Gastrocnemius medialis (tissue), 4 donors: ENCODE measurements at regions not wholly inside any gene's neighbourhood (a gene's known extent, or its start where the extent isn't known, plus 50 kb on each side); places are given as distances from the start of the nearest gene placed in this dataset.

Experiments
- ATAC-seq, 2 donors: fragments of 150-250 bp; one replicate each; pipeline ENCODE4 v1.9.1; 2016
- DNase-seq, 2 donors: peaks; one replicate each; pipeline ENCODE4 v3.0.0-alpha.2; 2019
- H3K27ac ChIP-seq, 4 donors: fragments of 200-600 bp; sonication (generic); 1 replicate in 1 of 4; 2 replicates in 3 of 4; pipeline ENCODE4 v1.5.1; 2016 to 2018; ENCODE audit warnings: mild to moderate bottlenecking in 2 of 4, moderate library complexity in 1 of 4
- H3K27me3 ChIP-seq, 3 donors: fragments of 200-600 bp; sonication (generic) in 2 of 3; 1 replicate in 1 of 3; 2 replicates in 2 of 3; pipeline versions ENCODE4 v1.5.1 to v1.6.0; 2016 to 2019; ENCODE audit warnings: mild to moderate bottlenecking in 1 of 3, moderate library complexity in 1 of 3
- H3K36me3 ChIP-seq, 2 donors: fragments of 200-600 bp; sonication (generic) in 1 of 2; one replicate each; pipeline ENCODE4 v1.5.1; 2017 to 2018
- H3K4me1 ChIP-seq, 2 donors: fragments of 200-600 bp; sonication (generic) in 1 of 2; one replicate each; pipeline ENCODE4 v1.5.1; 2016 to 2017; ENCODE audit warnings: mild to moderate bottlenecking in 2 of 2
- H3K4me3 ChIP-seq, 4 donors: fragments of 200-600 bp; sonication (generic) in 3 of 4; 1 replicate in 1 of 4; 2 replicates in 3 of 4; pipeline ENCODE4 v1.5.1; 2016 to 2019; ENCODE audit warnings: mild to moderate bottlenecking in 2 of 4
- H3K9me3 ChIP-seq, 3 donors: fragments of 200-600 bp; sonication (generic) in 2 of 3; 1 replicate in 1 of 3; 2 replicates in 2 of 3; pipeline ENCODE4 v1.5.1; 2016 to 2019
- POLR2A ChIP-seq, 2 donors: fragments of 450-650 bp; IDR thresholded peaks; one replicate each; pipeline ENCODE4 v1.6.1; 2017; ENCODE audit warnings: antibody characterized with exemption in 2 of 2, mild to moderate bottlenecking in 2 of 2, moderate library complexity in 2 of 2
- in situ Hi-C, 4 donors: fragments of 200-750 bp; cut with MboI; loops; one replicate each; pipeline versions ENCODE4 v1.15.0 to v1.8.0; 2017; ENCODE audit warnings: low sequenced_read_pairs in 4 of 4
- intact Hi-C: fragments of 100-400 bp; cut with DNase I; formaldehyde crosslinking; loops from one replicate; pipeline ENCODE4 v1.15.1; 2023; ENCODE audit warnings: low total_unique reads
- TF ChIP-seq, protein P1 (sequence below), 5 experiments: fragments of 450-650 bp in 3 of 5; fragments of 200-600 bp in 2 of 5; sonication (generic) in 2 of 5; IDR thresholded peaks in 4 of 5; conservative IDR thresholded peaks in 1 of 5; 1 replicate in 4 of 5; 2 replicates in 1 of 5; pipeline ENCODE4 v1.5.1; 2016 to 2019; ENCODE audit warnings: antibody characterized with exemption in 5 of 5, mild to moderate bottlenecking in 3 of 5, moderate library complexity in 3 of 5

DNA sequence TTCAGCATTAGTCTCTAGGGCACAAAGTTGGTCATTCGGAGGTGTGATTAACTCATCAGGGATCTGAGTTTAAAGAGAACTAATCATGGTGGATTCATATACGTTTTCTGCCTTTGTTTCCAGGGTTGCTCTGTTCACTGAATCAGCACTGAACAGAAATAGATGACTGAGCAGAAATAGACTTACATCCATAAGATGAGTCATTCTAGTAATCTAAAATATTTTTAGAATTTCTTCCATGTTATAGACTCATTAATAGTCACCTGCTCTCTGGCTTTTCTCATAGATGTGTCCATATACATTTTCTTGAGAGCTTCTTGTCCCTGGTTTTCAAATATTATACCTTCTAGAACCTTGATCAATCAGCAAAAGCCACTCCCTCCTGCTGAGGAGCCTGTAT lies 837.6 kb upstream of the DPPA4 start:
- Histone ChIP-seq H3K9me3 (no peaks in the 10 kb centered on the region), H3K27me3 (no peaks in the 10 kb centered on the region), H3K4me3 (no peak overlapping the region), H3K4me1 (peaks cover 0 to 6% of the 10 kb centered on the region in 2 donors), H3K36me3 (no peaks in the 10 kb centered on the region), H3K27ac (no peak overlapping the region)
- no peak for DNase-seq
- in situ Hi-C loops (no loop called here), intact Hi-C loops (no loop called here)
- TF ChIP-seq, protein P1, sequence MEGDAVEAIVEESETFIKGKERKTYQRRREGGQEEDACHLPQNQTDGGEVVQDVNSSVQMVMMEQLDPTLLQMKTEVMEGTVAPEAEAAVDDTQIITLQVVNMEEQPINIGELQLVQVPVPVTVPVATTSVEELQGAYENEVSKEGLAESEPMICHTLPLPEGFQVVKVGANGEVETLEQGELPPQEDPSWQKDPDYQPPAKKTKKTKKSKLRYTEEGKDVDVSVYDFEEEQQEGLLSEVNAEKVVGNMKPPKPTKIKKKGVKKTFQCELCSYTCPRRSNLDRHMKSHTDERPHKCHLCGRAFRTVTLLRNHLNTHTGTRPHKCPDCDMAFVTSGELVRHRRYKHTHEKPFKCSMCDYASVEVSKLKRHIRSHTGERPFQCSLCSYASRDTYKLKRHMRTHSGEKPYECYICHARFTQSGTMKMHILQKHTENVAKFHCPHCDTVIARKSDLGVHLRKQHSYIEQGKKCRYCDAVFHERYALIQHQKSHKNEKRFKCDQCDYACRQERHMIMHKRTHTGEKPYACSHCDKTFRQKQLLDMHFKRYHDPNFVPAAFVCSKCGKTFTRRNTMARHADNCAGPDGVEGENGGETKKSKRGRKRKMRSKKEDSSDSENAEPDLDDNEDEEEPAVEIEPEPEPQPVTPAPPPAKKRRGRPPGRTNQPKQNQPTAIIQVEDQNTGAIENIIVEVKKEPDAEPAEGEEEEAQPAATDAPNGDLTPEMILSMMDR (IDR thresholded peaks at IDR 0.05 in 4 of 5, conservative IDR thresholded peaks at IDR 0.05 in 1 of 5): no peak
- TF ChIP-seq POLR2A (IDR thresholded peaks at IDR 0.05): no peak
- ATAC-seq: no peak

DNA sequence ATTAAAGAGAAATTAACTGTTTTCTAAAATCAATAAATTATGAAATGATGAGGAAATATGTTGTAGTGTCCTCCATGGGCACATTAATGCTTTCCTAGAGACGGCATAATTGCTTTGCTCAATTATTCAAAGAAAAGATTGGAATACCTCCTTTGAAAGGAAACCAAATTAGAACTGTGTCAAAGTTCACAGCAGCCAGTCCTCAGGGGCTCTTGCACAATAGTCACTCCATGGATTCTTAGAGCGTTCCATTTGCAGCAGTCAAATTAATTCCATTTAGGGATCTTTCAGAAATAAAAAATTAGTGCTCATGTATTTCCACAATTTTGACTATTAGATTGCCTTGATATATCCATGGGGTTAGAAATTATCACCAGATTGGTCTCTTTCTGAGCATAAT lies 841.6 kb upstream of the DPPA4 start:
- Histone ChIP-seq H3K4me3 (no peak overlapping the region), H3K27ac (no peak overlapping the region), H3K27me3 (no peaks in the 10 kb centered on the region), H3K9me3 (no peaks in the 10 kb centered on the region), H3K4me1 (peaks cover 0 to 6% of the 10 kb centered on the region in 2 donors), H3K36me3 (no peaks in the 10 kb centered on the region)
- DNase-seq: no peak
- intact Hi-C loops: no loop called here
- no peak for ATAC-seq
- TF ChIP-seq POLR2A (IDR thresholded peaks at IDR 0.05): no peak
- TF ChIP-seq, protein P1 (IDR thresholded peaks at IDR 0.05 in 4 of 5, conservative IDR thresholded peaks at IDR 0.05 in 1 of 5): no peak
- in situ Hi-C loops: no loop called here

DNA sequence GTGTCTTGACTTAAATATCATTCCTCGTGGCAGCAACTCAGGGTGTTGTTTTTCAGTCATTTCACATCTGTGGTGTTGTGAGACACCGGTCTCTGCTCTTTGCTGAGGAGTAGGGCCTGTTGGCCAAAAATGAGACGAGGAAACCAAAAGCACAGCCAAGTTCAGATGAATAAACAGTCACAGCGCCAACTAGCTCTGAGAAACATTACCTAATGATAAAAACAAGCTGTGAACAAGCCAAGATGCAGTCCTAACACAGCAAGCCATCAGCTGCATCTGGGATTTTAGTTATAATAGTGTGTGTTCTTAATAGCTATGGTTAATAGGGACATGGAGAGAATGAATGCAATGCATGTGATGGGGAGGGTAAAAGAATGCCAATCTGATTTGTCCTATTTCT lies 843.4 kb upstream of the DPPA4 start:
- TF ChIP-seq POLR2A (IDR thresholded peaks at IDR 0.05): no peak
- TF ChIP-seq, protein P1 (IDR thresholded peaks at IDR 0.05 in 4 of 5, conservative IDR thresholded peaks at IDR 0.05 in 1 of 5): no peak
- in situ Hi-C loops: no loop called here
- no peaks in the 10 kb centered on the region for H3K27me3 ChIP-seq
- no peaks in the 10 kb centered on the region for H3K36me3 ChIP-seq
- peak; percentile 20 to 34 for DNase-seq
- H3K4me1 ChIP-seq: peaks cover 0 to 6% of the 10 kb centered on the region in 2 donors
- no peak overlapping the region for H3K27ac ChIP-seq
- intact Hi-C loops: no loop called here
- no peak overlapping the region for H3K4me3 ChIP-seq
- ATAC-seq: peak; percentile 58 to 62
- H3K9me3 ChIP-seq: no peaks in the 10 kb centered on the region

DNA sequence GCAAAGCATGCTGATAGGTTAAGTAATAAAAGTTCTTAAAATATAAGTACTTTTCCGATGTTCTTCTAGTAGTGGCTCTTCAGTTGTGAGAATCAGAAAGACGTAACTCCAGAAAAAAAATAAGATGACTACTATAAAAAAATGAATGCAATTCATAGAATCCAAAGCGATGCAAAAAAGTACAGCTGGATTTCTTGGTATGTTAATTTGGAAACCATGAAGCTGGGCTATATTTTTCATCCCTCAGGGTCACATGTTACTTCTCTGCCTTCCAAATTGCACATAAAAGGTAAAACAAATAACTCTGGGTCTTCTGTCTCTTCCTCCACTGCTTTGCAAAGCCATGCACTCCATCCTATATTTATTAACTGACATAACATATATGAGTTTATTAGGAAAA lies 843.9 kb upstream of the DPPA4 start:
- Histone ChIP-seq H3K36me3 (no peaks in the 10 kb centered on the region), H3K27ac (no peak overlapping the region), H3K27me3 (no peaks in the 10 kb centered on the region), H3K4me3 (no peak overlapping the region), H3K9me3 (no peaks in the 10 kb centered on the region), H3K4me1 (peaks cover 0 to 6% of the 10 kb centered on the region in 2 donors)
- TF ChIP-seq, protein P1 (IDR thresholded peaks at IDR 0.05 in 4 of 5, conservative IDR thresholded peaks at IDR 0.05 in 1 of 5): no peak
- no peak for TF ChIP-seq POLR2A (IDR thresholded peaks at IDR 0.05)
- DNase-seq (no peak), ATAC-seq (no peak)
- in situ Hi-C loops (no loop called here), intact Hi-C loops (no loop called here)

DNA sequence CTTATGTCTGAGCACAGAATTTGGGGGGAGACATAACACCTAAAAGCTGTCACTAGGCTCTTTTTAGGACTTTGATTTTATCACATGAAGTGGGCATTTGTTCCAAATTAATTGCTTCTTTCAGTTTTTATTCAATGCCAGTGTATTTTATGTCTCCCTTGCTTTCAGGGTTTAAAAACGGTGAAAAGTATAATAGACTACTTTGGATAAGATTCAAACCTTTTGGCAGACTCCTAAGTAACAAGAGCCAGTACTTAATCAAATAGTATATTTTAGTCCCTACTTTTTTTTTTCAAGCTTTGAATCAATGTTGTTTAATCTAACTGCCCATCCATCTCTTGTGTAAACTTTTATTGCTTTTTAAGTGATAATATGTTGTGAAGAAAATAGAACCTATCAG lies 847.2 kb upstream of the DPPA4 start:
- intact Hi-C loops: no loop called here
- in situ Hi-C loops: no loop called here

More for the DNA sequence above, 847.2 kb upstream of the DPPA4 start:
- Histone ChIP-seq H3K4me3 (no peak overlapping the region), H3K9me3 (no peaks in the 10 kb centered on the region), H3K27me3 (no peaks in the 10 kb centered on the region), H3K27ac (no peak overlapping the region), H3K36me3 (no peaks in the 10 kb centered on the region), H3K4me1 (no peaks in the 10 kb centered on the region)
- no peak for DNase-seq
- no peak for ATAC-seq
- TF ChIP-seq, protein P1 (IDR thresholded peaks at IDR 0.05 in 4 of 5, conservative IDR thresholded peaks at IDR 0.05 in 1 of 5): no peak
- TF ChIP-seq POLR2A (IDR thresholded peaks at IDR 0.05): no peak
